ENCODE measurements at regions not wholly inside any gene's neighbourhood (a gene's known extent, or its start where the extent isn't known, plus 50 kb on each side); places are given as distances from the start of the nearest gene placed in this dataset.

DNA sequence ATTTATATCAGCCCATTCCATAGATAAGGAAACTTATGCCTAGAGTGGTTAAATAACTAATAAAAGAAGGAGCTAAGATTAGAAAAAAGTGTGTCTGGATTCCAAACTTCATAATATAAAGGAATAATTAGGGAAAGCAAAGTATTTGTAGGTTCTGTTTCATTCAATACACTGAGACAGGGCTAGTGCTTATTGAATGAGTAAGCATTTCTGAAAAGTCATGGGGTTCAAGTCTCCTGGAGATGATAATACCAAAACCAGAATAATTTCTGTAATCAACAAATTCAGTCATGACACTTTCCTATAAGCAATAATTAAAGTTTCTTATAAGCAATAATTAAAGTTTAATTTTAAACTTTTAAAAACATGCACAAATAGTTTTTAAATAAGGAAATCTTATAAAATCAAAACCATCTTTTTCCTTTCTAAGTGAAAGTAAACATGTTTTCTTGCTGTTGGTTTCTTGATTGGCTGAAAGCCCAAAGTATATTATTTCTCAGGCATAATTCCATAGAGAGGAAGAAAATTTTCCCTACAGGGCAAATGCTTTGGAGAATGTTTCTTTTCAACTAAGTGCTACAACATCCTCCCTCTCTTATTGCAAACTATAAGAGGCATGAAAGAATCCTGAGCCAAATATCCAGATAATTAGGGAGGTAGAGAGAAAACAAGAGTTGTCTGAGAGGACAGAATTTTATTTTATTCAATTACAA, 510.2 kb downstream of the PRELID2 start:
- no peak for TF ChIP-seq CTCF (optimal IDR thresholded peaks at IDR 0.05 in 1 of 3, IDR thresholded peaks at IDR 0.05 in 1 of 3, conservative IDR thresholded peaks at IDR 0.05 in 1 of 3; ENCODE audit: extremely low read depth in 1 of 3, insufficient read depth in 2 of 3, low read length in 3 of 3)
- H4K20me1 ChIP-seq (ENCODE audit: control insufficient read depth, extremely low read depth, insufficient read depth, low read length) = no peaks in the 10 kb centered on the region
- no peak for DNase-seq (ENCODE audit: low read depth, low spot score)
- H3K4me1 ChIP-seq (ENCODE audit: control insufficient read depth, extremely low read depth, insufficient read depth, low read length) = peaks cover 4% of the 10 kb centered on the region
- FAIRE-seq = no peak
- H3K27me3 ChIP-seq (ENCODE audit: control insufficient read depth, extremely low read depth, insufficient read depth, low read length) = no peaks in the 10 kb centered on the region
- no peak overlapping the region for H3K4me2 ChIP-seq (ENCODE audit: control insufficient read depth, extremely low read depth, insufficient read depth, low read depth, low read length)
- H3K9me1 ChIP-seq (ENCODE audit: control insufficient read depth, extremely low read depth, insufficient read depth, low read length) = no peaks in the 10 kb centered on the region
- no peak overlapping the region for H3K9ac ChIP-seq (ENCODE audit: control insufficient read depth, extremely low read depth, insufficient read depth, low read length)
- H3K4me3 ChIP-seq (ENCODE audit: control insufficient read depth in 2 of 3, extremely low read depth in 1 of 3, insufficient read depth in 2 of 3, low read depth in 1 of 3, low read length in 3 of 3) = no peak overlapping the region
- H2AFZ ChIP-seq (ENCODE audit: control insufficient read depth, low read length) = peak overlapping the region; percentile 23
- dilution Hi-C loops (cut with MboI; ENCODE audit: extremely low pct_ligation_motif_present, low sequenced_read_pairs) = no loop called here
- no peaks in the 10 kb centered on the region for H3K79me2 ChIP-seq (ENCODE audit: control insufficient read depth, insufficient read depth, low read length)
- H3K27ac ChIP-seq (ENCODE audit: control insufficient read depth, insufficient read depth, low read length) = no peak overlapping the region
- H3K9me3 ChIP-seq (ENCODE audit: control insufficient read depth, low read depth, low read length) = no peaks in the 10 kb centered on the region
- H3K36me3 ChIP-seq (ENCODE audit: control insufficient read depth in 2 of 2, extremely low read depth in 1 of 2, insufficient read depth in 2 of 2, low read length in 2 of 2) = no peaks in the 10 kb centered on the region

DNA sequence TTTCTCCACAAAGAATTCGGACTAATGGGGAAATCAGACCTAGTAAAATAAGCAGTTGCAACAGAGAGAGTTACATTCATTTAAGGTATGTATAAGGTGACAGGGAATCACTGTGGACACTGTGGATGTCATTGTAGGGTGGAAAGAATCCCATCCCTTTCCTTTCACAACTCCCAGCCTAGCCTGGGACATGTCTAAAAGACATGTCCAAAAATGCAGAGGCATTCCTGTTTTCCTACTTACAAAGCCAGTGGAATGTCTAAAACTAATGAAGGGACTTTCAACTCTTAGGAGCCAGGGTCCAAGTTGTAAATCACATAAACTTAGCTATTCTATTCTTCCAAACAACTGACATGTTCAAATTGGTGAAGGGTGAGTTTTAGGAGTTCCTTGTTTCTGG, 511.0 kb downstream of the PRELID2 start:
- Histone ChIP-seq H3K9ac (ENCODE audit: control insufficient read depth, extremely low read depth, insufficient read depth, low read length) (no peak overlapping the region), H3K4me3 (ENCODE audit: control insufficient read depth in 2 of 3, extremely low read depth in 1 of 3, insufficient read depth in 2 of 3, low read depth in 1 of 3, low read length in 3 of 3) (no peak overlapping the region), H3K4me2 (ENCODE audit: control insufficient read depth, extremely low read depth, insufficient read depth, low read depth, low read length) (no peak overlapping the region), H3K27me3 (ENCODE audit: control insufficient read depth, extremely low read depth, insufficient read depth, low read length) (no peaks in the 10 kb centered on the region), H2AFZ (ENCODE audit: control insufficient read depth, low read length) (peak overlapping the region; percentile 65), H3K79me2 (ENCODE audit: control insufficient read depth, insufficient read depth, low read length) (no peaks in the 10 kb centered on the region), H3K4me1 (ENCODE audit: control insufficient read depth, extremely low read depth, insufficient read depth, low read length) (peaks cover 4% of the 10 kb centered on the region), H3K9me1 (ENCODE audit: control insufficient read depth, extremely low read depth, insufficient read depth, low read length) (no peaks in the 10 kb centered on the region), H3K36me3 (ENCODE audit: control insufficient read depth in 2 of 2, extremely low read depth in 1 of 2, insufficient read depth in 2 of 2, low read length in 2 of 2) (no peaks in the 10 kb centered on the region), H4K20me1 (ENCODE audit: control insufficient read depth, extremely low read depth, insufficient read depth, low read length) (no peaks in the 10 kb centered on the region), H3K9me3 (ENCODE audit: control insufficient read depth, low read depth, low read length) (no peaks in the 10 kb centered on the region), H3K27ac (ENCODE audit: control insufficient read depth, insufficient read depth, low read length) (no peak overlapping the region)
- no peak for DNase-seq (ENCODE audit: low read depth, low spot score)
- FAIRE-seq = no peak
- TF ChIP-seq CTCF (optimal IDR thresholded peaks at IDR 0.05 in 1 of 3, IDR thresholded peaks at IDR 0.05 in 1 of 3, conservative IDR thresholded peaks at IDR 0.05 in 1 of 3; ENCODE audit: extremely low read depth in 1 of 3, insufficient read depth in 2 of 3, low read length in 3 of 3) (no peak), EZH2 (IDR thresholded peaks at IDR 0.05; ENCODE audit: low read length) (no peak)
- dilution Hi-C loops (cut with MboI; ENCODE audit: extremely low pct_ligation_motif_present, low sequenced_read_pairs) = no loop called here

Data from keratinocyte (primary cell).